ENCODE measurements at regions not wholly inside any gene's neighbourhood (a gene's known extent, or its start where the extent isn't known, plus 50 kb on each side); places are given as distances from the start of the nearest gene placed in this dataset.

- TF ChIP-seq ZHX2 (IDR thresholded peaks at IDR 0.05; ENCODE audit: low read depth): no peak
- no peak for TF ChIP-seq ZHX2 (CRISPR knock-in tag; IDR thresholded peaks at IDR 0.05; ENCODE audit: borderline replicate concordance)
- no peak for TF ChIP-seq MXD1 (CRISPR knock-in tag; IDR thresholded peaks at IDR 0.05)
Observed at GRCh38 chr4:133081246-133081645, 67.8 kb upstream of the PCDH10 start (continued).

GRCh38 chr4:133084421-133084820 lies 64.7 kb upstream of the PCDH10 start:
- BruUV-seq (replicated peaks): no TSS peak
- no peak for TF ChIP-seq ZNF513 (CRISPR knock-in tag; conservative IDR thresholded peaks at IDR 0.05)
- TF ChIP-seq ZNF558 (CRISPR knock-in tag; IDR thresholded peaks at IDR 0.05; ENCODE audit: borderline replicate concordance): no peak
- no peak for TF ChIP-seq CEBPG (CRISPR knock-in tag; IDR thresholded peaks at IDR 0.05)
- no peak for TF ChIP-seq MBD4 (IDR thresholded peaks at IDR 0.05; ENCODE audit: borderline replicate concordance, low read length)
- TF ChIP-seq RFX3 (CRISPR knock-in tag; IDR thresholded peaks at IDR 0.05): no peak
- Histone ChIP-seq H3K4me3 (replicated peaks in 1 of 3; ENCODE audit: insufficient read depth in 1 of 3, low read depth in 2 of 3, low read length in 3 of 3) (no peak overlapping the region), H3K9ac (ENCODE audit: insufficient read depth, low read depth, low read length) (no peak overlapping the region), H3K36me3 (replicated peaks in 1 of 2; ENCODE audit: control insufficient read depth in 1 of 2, insufficient read depth in 2 of 2, low read length in 2 of 2) (no peaks in the 10 kb centered on the region), H3K27me3 (ENCODE audit: control insufficient read depth in 1 of 2, insufficient read depth in 2 of 2, low read length in 2 of 2) (no peaks in the 10 kb centered on the region), H4K20me1 (ENCODE audit: insufficient read depth, low read length) (no peaks in the 10 kb centered on the region), H3K4me2 (ENCODE audit: low read depth, low read length) (no peak overlapping the region), H3K9me3 (ENCODE audit: low read length) (no peaks in the 10 kb centered on the region), H3K4me1 (ENCODE audit: insufficient read depth, low read length) (no peaks in the 10 kb centered on the region), H3K27ac (ENCODE audit: extremely low read length, insufficient read depth, low read length) (no peak overlapping the region), H2AFZ (ENCODE audit: low read length) (no peak overlapping the region), H3K79me2 (ENCODE audit: insufficient read depth, low read length) (no peaks in the 10 kb centered on the region)
- in situ Hi-C loops (cut with HindIII; ENCODE audit: extremely low pct_ligation_motif_present, low pct_unique_long_range_greater_than_20kb) (no loop called here), intact Hi-C loops (cut with micrococcal nuclease; ENCODE audit: unreplicated experiment) (no loop called here)
- ATAC-seq (no peak), DNase-seq (ENCODE audit: low spot score) (no peak), FAIRE-seq (no peak)
- ChIA-PET CTCF (ENCODE audit: low intra/inter-chr PET ratio, low total read pairs) (no interaction called here), POLR2A (no interaction called here)
- 0% methylated on average over 1 of the region's 1 CpG for WGBS (ENCODE audit: low lambda C conversion rate)

Measured in HepG2 (cell line).